NCI-H2196 (cell line): ENCODE measurements at regions not wholly inside any gene's neighbourhood (a gene's known extent, or its start where the extent isn't known, plus 50 kb on each side); places are given as distances from the start of the nearest gene placed in this dataset.

Source experiments
- DNase-seq: peaks from one replicate; lab custom pipeline; 2025; ENCODE audit not compliant: unreplicated experiment; lab: John Stamatoyannopoulos, UW

DNA sequence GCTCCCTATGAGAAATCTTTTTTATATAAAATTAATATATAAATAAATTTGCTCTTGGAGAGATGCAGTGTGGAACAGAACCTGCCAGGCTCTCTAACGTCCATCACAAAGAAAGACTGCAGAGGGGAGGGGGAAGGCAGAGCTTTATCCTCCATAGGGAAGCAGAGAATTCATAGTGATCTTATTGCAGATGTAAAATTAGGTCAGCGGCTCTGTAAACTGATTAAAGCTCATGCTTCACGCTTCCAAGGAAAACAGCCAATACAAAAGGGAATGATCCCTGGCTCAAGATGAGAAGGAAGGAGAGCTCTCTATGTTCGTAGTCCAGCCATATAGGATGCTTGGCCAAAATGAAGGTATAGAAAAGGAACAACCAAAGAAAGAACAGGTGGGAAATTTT lies 532.3 kb upstream of the PSMD7 start:
- no peak for DNase-seq

DNA sequence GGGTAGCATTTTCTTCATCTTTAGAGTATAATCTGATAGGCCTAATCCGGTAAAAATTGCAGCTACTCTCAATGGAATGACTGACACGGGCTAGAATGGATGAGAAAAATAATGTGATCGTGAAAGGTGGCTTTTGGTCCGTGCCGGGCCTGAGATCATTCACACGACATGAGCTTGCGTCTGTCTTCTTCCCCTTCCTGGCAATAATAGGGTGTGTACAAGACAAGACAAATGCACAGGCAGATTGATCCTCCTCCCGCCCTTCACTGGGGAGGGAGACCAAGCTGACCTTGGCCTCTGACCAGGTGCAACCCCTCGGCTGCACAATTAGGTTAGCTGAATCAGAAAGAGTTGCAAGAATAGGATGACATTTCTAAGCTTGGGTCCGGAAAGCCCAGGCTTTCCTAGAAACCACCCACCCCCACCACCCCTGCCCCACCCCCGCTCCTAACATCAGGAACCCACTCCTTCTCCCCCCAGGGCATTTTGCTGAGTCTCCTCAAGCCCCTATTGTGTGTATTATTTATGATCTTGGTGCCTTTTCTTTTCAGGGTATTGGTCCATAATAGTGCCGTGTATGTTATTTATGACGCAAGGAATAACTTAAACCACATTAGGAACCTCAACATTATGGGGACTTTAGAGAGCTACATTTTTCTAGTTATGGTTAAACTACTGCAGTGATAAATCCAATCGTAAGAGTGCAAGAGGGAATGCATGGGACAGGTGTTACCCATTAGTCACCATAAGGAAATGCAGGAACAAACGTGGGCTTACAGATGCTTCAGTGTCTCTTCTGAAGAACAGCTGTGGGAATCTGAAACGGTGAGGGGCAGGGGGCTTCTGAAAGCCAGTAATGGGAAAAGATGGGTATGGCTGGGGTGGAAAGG lies 540.1 kb upstream of the PSMD7 start:
- no peak for DNase-seq

DNA sequence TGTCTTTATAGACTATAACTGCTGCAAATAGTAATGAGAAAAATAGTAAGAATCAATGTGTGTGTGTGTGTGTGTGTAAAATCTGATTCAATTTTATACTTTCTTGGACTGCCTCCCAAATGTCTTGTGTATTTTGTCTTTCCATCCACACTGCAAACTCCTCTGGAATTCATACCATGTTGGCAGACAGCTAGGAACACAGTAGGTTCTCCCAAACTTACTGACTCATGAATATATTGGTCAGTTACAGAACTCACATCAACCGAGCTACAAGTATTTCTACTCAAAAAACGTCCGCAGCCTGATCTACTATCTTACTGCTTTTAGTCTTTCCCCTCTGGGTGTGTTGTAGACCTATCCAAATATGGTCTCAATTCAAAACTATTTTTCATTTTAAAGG lies 542.7 kb upstream of the PSMD7 start:
- DNase-seq: no peak

DNA sequence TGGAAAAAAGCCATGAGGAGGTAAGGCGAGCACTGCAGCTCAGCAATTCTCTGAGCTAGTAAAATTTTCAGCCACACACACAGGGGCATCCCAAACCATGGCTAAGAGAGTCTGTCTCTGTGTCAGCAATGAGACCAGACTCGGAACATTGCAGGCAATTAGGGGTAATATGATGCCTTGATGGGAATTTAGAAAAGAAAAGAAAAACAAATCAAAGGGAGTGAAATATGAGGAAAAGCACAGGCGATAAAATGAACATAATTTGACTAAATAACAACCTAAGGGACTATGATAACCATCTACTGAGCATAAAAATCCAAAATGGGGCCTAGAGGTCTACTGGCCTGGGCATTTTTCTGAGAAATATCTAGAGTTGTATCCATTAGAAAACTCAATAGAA lies 546.0 kb upstream of the PSMD7 start:
- no peak for DNase-seq

DNA sequence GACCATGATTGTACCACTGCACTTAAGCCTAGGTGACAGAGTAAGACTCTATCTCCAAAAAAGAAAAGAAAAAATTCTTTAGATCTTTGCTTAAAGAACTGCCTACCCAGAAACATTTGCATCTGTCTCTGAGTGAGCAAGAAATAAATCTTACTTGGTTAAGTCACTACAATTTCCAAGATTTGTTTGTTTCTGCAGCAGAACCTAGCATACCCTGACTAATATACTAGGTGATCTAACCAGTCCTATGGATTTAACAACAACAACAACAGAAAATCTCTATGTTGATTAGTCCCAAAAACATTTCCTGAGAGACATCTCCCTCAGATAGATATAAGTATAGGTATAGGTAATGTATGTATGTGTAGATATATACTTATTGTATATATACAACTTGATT lies 549.3 kb upstream of the PSMD7 start:
- no peak for DNase-seq

DNA sequence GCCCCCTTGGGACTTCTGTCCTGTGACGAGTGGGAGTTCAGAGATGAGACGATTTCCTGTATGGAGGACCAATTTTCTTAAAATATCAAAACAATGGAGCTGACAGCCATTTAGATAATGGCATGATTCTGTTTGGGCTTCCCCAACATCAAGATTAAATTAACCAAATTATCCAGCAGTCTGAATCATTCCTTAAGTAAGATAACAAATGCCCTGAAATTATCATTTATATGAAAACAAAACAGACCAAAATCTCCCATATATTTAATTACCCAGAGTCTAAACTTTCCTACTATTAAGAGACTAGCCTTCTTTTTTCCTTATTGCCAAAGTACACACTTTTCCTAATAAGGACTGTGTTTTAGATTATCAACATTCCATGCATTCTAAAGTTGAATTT lies 550.1 kb upstream of the PSMD7 start:
- DNase-seq: no peak

DNA sequence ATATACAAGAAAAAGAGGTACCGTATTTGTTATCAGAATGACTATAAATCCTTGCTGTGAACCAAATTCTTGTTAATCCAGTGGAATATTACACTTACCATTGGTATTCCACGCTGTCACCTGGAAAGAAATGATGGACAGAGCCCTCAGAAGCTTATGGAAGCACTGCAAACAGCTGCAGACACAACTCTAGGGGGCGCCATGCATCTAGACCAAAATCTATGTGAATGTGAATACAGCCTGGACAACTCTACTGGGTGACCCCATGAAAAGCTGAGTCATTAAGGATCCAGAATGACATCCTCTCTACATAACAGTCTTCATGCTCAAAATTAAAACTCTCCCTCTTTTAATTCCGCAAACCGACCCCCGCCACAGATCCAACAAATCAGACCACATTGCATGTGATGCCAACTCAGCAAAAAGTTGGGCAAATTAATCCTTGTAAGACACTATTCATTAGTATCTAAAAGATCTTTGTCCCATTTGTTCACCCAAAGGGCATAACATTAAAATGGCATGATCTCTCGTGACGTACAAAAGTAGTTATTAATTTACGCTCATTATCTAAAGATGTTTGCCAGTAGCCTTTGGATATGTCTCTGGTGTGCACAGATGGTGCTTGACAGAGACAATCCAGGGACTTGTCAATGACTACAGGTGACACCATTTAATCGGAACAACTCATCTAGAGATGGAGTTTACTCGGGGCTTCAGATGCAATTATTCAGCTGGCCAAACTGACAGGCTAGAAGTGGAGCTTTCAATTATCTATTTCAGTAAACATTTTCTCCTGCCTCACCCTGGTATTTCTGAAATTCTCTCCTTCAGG lies 552.7 kb upstream of the PSMD7 start:
- no peak for DNase-seq

DNA sequence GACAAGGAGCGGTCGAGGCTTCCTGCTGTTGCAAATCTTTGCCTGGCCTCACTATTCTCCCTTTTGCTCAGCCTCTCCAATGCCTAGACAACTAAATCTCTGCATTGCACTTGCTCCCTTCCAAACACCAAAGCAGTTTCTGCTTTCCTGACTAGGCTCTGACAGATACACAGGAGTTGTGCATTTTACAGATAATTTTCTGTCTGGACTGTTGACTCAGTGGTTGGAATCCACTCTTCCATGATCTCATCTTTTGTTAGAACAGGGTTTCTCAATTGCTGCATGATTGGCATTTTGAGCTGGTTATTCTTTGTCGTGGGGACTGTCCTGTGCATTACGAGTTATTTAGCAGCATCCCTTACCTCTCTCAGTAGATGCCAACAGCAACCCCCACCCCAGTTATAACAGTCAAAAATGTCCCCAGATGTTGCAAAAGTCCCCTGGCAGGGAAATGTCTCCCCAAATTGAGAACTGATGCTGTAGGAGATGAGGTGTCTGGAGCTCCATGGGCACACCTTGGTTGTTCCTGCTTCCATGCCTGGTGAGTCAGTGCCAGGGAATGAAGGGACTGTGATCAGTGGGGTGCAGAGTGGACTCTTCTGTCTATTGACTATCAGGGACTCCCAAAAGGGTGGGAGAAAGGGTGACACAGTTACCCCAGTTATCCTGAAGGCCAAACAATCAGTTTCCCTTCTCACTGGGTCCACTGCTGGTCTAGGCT lies 557.4 kb upstream of the PSMD7 start:
- no peak for DNase-seq

DNA sequence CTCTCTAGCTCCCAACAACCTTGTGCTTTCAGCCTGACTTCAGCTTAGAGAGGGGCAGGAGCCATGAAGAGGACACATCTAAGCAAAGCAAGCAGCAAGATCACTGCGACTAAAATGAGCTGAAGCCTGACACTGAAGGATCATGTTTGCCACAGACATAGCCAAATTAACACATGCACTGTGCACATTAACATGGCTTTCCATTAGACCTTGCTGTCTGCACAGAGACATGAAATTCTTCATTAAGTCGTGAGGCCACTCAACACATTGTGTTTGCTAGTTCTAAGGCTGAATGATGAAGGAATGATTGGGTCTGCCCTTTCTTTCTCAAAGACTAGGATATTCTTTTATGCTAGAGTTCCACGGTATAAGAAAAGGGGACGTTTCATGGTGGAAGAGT lies 558.3 kb upstream of the PSMD7 start:
- DNase-seq: no peak

DNA sequence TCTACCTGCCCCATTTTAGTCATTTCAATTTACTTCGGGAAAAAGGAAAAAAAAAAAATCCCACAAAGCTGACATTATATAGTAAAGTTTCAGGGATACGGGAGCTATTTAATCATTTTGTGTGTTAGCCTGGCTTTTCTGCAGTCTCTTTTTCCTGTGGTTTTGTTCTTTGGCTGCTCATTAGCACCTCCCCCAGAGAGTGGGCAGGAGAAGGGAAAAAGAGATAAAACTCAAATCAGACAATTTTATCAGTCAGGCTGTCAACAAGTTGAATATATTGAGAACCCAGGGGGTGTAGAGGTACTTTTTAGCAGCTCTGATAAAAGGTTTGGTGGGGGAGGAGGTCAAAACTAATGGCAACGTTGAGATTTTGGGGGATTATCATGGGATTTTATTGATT lies 559.0 kb upstream of the PSMD7 start:
- DNase-seq: no peak

DNA sequence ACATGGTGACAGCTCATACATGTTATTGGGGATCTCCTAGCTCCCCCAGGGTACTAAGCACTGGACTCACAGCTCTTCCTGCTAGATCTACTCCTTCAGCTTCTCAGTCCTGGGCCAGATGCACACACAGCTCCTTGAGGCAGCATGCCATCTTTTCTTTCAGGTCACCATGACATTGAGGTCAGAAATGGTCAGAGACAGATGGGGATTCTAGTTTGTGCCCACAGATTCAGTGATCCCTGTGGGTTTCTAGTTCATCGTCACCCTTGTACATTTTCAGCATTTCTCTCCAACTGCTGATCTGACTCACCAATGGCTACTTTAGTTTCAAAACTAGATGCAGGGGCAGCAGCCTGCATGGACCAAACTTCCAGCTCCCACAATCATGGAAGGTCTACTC lies 560.7 kb upstream of the PSMD7 start:
- DNase-seq: no peak

DNA sequence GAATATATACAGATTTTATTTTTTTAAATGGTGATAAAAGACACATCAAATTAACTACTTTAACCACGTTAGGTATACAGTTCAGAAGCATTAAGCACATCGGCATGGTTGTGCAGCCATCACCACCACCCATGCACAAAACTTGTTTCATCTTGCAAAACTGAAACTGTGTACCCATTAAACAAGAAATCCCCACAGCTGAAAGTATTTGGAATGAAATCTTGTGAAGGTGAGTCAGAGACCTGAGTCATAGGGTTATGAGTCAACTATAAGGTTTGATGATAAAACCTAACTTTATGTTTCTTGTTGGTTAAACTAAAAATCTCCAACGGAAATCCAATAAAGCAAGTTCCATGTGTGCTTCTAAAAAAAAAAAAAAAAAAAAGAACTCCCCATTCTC lies 561.6 kb upstream of the PSMD7 start:
- no peak for DNase-seq

DNA sequence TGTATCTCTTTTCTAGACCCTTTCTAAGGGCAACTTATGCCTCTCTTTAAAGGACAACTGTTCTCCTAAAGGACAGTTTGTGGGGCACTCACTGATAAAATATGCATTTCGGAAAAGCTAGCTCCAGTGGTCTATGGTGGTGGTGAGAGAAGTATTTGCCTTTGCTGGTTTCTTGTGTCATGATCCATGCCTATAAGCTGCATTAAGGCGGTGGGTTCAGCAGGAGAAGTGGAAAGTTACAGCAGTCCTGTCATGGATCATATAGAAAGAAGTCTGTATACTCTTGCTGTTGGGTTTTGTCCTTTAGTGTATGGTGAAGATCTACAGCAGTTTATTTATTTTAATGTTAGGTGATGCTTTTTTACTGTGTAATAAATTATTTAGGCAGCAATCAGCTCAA lies 563.9 kb upstream of the PSMD7 start:
- DNase-seq: no peak

DNA sequence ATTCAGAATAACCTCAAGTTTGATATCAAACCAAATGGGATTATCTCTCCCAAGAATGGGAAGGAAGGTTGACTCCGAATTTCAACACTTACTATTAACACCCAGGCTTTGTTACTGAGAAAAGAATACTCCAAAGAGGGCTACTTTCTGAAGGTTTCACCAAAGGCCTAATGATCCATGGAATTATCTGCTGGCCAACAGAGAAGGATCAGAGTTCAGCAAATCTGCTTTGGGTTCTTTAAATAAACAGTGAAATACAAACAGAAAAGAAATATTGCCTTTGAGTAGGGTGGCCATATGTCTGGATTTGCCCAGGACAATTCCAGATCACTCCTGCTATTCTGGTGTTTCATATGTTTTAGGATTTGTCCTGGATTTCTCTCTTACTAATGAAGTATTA lies 564.5 kb upstream of the PSMD7 start:
- no peak for DNase-seq

DNA sequence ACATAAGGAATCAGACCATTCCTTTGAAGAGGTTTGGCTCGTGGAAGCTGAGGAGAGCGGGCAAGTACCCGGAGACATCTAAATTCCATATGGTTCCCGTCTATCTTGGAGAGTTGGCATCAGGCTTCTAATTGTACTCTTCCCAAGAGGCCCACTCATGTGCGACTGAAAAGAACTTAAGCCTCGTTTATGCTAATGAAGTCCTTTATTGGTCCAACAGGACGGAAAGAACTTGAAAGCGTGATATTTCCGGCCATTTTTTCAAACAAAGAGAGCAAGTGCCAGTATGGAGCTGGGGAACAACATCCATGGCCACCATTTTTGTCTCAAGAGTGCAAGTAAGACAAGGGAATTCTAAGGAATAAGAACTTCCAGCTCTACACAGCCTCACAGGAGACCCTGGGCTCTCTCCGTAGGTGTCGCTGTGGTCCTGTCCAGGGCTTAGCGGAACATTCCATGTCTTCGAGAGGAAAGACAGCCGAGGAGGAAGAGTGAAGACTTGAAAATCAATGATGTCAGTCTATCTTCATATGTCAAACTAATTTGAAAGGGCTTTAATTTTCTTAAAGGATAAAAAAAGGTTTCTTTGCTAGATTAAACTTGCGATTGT lies 566.0 kb upstream of the PSMD7 start:
- no peak for DNase-seq

DNA sequence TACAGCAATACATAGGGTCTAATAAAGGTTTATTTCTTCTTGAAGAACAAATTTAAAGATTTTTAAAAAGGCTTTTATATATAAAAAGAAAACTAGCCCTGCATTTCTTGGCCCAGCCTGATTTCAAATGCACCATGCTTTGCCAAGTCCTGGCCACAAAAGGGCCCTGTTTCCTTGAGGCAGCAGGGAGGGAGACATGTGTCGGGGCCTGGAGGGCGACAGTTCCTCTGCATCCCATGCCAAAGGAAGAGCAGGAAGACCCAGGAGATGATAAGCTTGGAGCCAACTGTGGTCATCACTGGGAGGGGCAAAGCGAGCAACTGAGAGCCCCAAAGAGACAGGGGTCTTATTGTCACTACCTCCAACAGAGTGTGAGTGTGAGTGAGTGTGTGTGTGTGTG lies 571.5 kb upstream of the PSMD7 start:
- DNase-seq: no peak

DNA sequence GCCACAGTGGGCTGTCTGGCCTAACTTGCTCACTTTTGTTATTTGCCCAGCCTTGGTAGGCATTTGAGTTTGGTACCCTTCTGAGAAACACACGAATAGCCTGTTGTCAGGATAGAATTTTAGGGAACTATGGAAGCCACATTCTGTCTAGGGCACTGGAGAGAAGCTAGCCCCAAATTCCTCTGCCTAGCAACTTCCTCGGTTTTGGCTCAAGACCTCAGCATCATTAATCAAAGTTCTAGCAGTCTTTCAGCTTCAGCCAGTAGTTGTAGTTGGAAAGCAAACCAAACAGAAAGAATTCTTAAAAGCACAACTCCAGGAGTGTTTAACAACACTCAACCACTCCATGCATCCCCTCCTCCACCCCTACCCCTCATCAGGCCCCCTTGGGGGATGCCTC lies 572.1 kb upstream of the PSMD7 start:
- no peak for DNase-seq

DNA sequence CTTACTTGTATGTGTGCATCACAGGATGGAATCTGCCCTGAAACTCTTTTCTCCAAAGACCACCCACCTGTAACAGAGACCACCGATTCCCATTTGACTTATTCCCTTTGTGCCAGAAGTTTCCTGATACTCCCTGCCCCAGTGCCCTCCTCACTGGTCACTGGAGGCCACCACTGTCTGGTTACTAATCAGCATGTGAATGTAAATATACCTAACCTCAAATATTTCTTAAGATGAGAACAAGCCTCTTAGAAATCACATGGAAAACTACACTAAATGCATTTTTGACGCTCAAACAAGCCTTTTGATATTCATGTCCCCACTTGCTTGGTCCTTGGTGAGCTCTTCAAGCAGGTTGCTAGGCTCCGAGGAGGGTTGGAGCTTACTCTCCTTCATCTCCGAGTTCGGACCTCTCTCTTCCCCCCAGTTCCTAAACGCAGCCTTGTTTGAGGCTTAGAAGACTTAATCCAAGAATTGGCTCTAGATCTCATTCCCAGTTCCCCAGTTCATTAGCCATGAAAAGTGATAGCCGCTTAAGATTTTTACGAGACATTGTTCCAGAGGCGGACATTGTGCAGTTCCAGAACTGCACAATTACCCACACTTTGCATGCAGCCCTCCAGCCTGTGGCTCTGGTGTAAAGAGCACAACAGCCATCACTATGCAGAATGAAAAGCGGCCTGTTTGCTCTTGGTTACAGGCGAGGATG lies 579.2 kb upstream of the PSMD7 start:
- peak; percentile 14 for DNase-seq

DNA sequence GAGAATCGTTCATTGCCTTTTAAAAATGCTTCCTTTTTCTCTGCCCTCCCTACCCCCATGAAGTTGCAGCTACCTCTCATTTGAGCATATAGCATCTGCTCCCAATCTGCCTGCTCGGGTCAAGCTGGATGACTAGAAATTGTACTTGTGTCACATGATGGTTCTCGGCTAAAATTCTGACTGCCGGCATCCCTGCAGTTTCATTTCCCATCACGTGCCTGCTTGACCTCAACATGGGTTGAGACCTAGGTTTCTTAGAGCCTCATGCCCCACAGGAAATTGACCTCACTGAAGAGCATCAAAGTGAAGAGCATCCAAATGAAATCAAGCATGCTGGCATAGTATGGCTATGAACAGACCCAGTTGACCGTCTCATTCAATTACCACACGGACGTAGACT lies 581.6 kb upstream of the PSMD7 start:
- no peak for DNase-seq

DNA sequence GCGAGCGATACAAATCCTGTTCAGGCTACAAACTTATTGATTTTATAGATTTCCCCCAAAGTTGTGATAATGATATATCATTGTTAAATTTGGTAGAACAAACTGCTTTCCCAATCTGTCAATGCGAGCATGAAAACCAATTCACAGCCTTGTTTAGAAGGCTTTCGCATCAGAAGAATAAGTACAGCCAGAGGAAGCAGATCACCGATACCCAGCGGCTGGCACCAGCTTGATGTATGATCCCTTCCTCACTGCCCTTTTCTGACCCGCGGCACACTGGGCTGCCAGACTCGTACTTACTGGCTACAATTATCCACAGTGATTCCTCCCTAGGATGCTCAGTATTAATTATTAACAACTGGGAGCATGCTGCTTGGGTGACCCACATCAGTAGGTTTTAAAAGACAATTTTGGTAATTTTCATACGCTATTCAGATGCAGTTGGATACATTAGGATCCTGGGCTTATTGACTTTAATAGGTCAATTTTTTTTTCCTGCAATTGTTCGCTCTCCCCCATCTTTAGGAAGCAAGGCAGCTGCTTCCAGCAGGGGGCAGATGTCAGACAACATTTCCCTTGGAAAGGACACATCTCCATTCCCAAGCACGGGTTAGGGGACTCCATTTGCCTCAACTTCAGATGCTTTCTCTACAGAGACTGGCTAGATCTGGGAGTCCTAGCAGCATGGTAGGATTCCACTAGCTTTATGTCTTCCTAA lies 582.7 kb upstream of the PSMD7 start:
- DNase-seq: no peak
